HG03439 (cell line): ENCODE measurements at regions not wholly inside any gene's neighbourhood (a gene's known extent, or its start where the extent isn't known, plus 50 kb on each side); places are given as distances from the start of the nearest gene placed in this dataset.
"Not testable (repeated sequence)": the region's sequence is repeated elsewhere in the genome, so short reads cannot be mapped to it uniquely, and the experiment has no call there.

Source experiments
- ATAC-seq: cut with Tn5 transposase; IDR thresholded peaks from one replicate; pipeline ENCODE4 v1.9.1; 2021; ENCODE audit warnings: mild to moderate bottlenecking, moderate library complexity; ENCODE audit not compliant: unreplicated experiment

- no peak for ATAC-seq
Measured at GRCh38 chr2:228533156-228533555, 351.7 kb upstream of the SPHKAP start.

- no peak for ATAC-seq
Measured at GRCh38 chr2:228532233-228532632, 350.7 kb upstream of the SPHKAP start.

GRCh38 chr2:228527197-228527881 lies 345.9 kb upstream of the SPHKAP start:
- ATAC-seq, result no peak

GRCh38 chr2:228526687-228527086 lies 345.2 kb upstream of the SPHKAP start:
- ATAC-seq, result no peak

GRCh38 chr2:228522977-228523376 lies 341.5 kb upstream of the SPHKAP start:
- no peak for ATAC-seq

- ATAC-seq, result no peak
Measured at GRCh38 chr2:228522276-228522675, 340.8 kb upstream of the SPHKAP start.

- no peak for ATAC-seq
Measured at GRCh38 chr2:228519561-228519960, 338.1 kb upstream of the SPHKAP start.

- no peak for ATAC-seq
Measured at GRCh38 chr2:228516019-228516418, 334.5 kb upstream of the SPHKAP start.

GRCh38 chr2:228513480-228513879 lies 332.0 kb upstream of the SPHKAP start:
- not testable (repeated sequence) for ATAC-seq

GRCh38 chr2:228509021-228509420 lies 327.5 kb upstream of the SPHKAP start:
- no peak for ATAC-seq

GRCh38 chr2:228507870-228508269 lies 326.4 kb upstream of the SPHKAP start:
- ATAC-seq, result no peak

- ATAC-seq, result no peak
Measured at GRCh38 chr2:228507231-228507824, 325.8 kb upstream of the SPHKAP start.

GRCh38 chr2:228503731-228504130 lies 322.2 kb upstream of the SPHKAP start:
- no peak for ATAC-seq

- no peak for ATAC-seq
Measured at GRCh38 chr2:228493852-228494251, 312.4 kb upstream of the SPHKAP start.

GRCh38 chr2:228479014-228479413 lies 297.5 kb upstream of the SPHKAP start:
- ATAC-seq, result no peak

GRCh38 chr2:228474466-228474865 lies 293.0 kb upstream of the SPHKAP start:
- no peak for ATAC-seq

GRCh38 chr2:228469721-228470120 lies 288.2 kb upstream of the SPHKAP start:
- ATAC-seq, result no peak

GRCh38 chr2:228466851-228467250 lies 285.4 kb upstream of the SPHKAP start:
- ATAC-seq, result no peak

- ATAC-seq, result no peak
Measured at GRCh38 chr2:228465408-228465807, 283.9 kb upstream of the SPHKAP start.

GRCh38 chr2:228458364-228458763 lies 276.9 kb upstream of the SPHKAP start:
- no peak for ATAC-seq

GRCh38 chr2:228447266-228447915 lies 265.9 kb upstream of the SPHKAP start:
- no peak for ATAC-seq

- ATAC-seq, result no peak
Measured at GRCh38 chr2:228446734-228447133, 265.2 kb upstream of the SPHKAP start.
